Body of pancreas (tissue), 4 donors: ENCODE measurements at regions not wholly inside any gene's neighbourhood (a gene's known extent, or its start where the extent isn't known, plus 50 kb on each side); places are given as distances from the start of the nearest gene placed in this dataset.

Source experiments
- ATAC-seq: fragments of 150-250 bp; one replicate; pipeline ENCODE4 v1.9.1; 2016
- DNase-seq, 4 donors: peaks; one replicate each; pipeline ENCODE4 v3.0.0-alpha.2; 2019
- H3K27ac ChIP-seq, 4 donors: fragments of 200-600 bp; sonication (generic); 1 replicate in 3 of 4; 2 replicates in 1 of 4; pipeline versions ENCODE4 v1.5.1 to v1.6.1; 2016 to 2019; ENCODE audit warnings: mild to moderate bottlenecking in 1 of 4, mixed read lengths in 1 of 4, moderate library complexity in 1 of 4
- H3K27me3 ChIP-seq, 2 donors: fragments of 200-600 bp; sonication (generic); one replicate each; pipeline ENCODE4 v1.6.0; 2016; ENCODE audit warnings: mild to moderate bottlenecking in 1 of 2
- H3K36me3 ChIP-seq, 2 donors: fragments of 200-600 bp; sonication (generic); replicated peaks in 1 of 2; 2 replicates each; pipeline ENCODE4 v1.5.1; 2016; ENCODE audit warnings: low read depth in 2 of 2; ENCODE audit not compliant: insufficient read depth in 1 of 2
- H3K4me1 ChIP-seq: fragments of 200-600 bp; sonication (generic); one replicate; pipeline ENCODE4 v1.6.0; 2016
- H3K4me3 ChIP-seq, 2 donors: fragments of 200-600 bp; sonication (generic); 1 replicate in 1 of 2; 2 replicates in 1 of 2; pipeline ENCODE4 v1.5.1; 2016 to 2019
- H3K9me3 ChIP-seq, 3 donors: fragments of 200-600 bp; sonication (generic); 1 replicate in 2 of 3; 2 replicates in 1 of 3; pipeline ENCODE4 v1.5.1; 2016
- CTCF ChIP-seq, 7 experiments: fragments of 450-650 bp in 4 of 7; fragments of 200-600 bp in 3 of 7; sonication (generic) in 3 of 7; IDR thresholded peaks; one replicate each; pipeline ENCODE4 v1.5.1; 2016 to 2019; ENCODE audit warnings: antibody characterized with exemption in 7 of 7
- POLR2A ChIP-seq, 3 donors: fragments of 450-650 bp; IDR thresholded peaks; one replicate each; pipeline ENCODE4 v1.6.1; 2016; ENCODE audit warnings: antibody characterized with exemption in 3 of 3, mild to moderate bottlenecking in 2 of 3
- WGBS, 2 donors: methylation state at CpG; one replicate each; pipeline ENCODE4 v1.1.5; 2017; 5-methylcytosine and 5-hydroxymethylcytosine counted together
- intact Hi-C: fragments of 100-400 bp; cut with DNase I; formaldehyde crosslinking; loops from one replicate; pipeline ENCODE4 v1.15.1; 2023

GRCh38 chr14:54278087-54278486, 118.7 kb upstream of the CDKN3 start:
- no peaks in the 10 kb centered on the region for H3K27me3 ChIP-seq
- no peak for DNase-seq
- no peak overlapping the region for H3K27ac ChIP-seq
- 58 to 66% methylated on average over 2 of the region's 2 CpGs for WGBS, 2 donors
- no peaks in the 10 kb centered on the region for H3K4me1 ChIP-seq
- H3K36me3 ChIP-seq, result no peaks in the 10 kb centered on the region
- no peaks in the 10 kb centered on the region for H3K9me3 ChIP-seq
- no peak for TF ChIP-seq CTCF (IDR thresholded peaks at IDR 0.05)
- TF ChIP-seq POLR2A (IDR thresholded peaks at IDR 0.05), result no peak
- H3K4me3 ChIP-seq, result no peak overlapping the region
- intact Hi-C loops, result no loop called here
- no peak for ATAC-seq

DNA sequence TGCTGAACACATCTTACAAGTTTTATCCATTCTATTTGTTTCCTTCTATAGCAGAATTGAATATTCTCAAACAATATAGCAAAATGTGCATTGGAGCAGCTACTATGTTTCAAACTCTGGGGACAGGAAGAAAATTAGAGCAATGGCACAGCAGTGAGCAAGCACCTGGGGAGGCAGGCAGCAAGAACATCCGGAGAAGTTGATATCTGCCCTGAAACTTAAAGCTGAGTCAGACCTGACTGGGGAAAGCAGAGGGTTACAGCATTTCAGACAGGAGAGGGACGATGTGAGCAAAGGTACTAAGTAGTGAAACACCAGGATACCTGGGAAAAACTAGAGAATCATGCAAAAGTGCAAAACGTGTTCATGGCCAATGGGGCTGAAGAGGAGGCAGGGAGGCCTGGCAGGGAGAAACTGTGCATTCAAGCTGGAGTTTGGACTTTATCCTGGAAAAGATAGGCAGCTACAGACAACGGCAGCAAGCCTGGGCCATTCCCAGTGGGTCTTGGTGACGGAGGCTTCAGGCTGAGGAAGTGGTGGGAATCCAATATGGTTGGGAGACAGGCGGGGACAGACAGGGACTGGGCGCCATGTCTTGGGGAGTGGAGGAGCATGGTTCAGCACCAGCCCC, 118.0 kb upstream of the CDKN3 start:
- no peak for ATAC-seq
- H3K4me3 ChIP-seq, result no peak overlapping the region

GRCh38 chr14:54282849-54283248, 114.0 kb upstream of the CDKN3 start:
- ATAC-seq, result no peak
- intact Hi-C loops, result no loop called here
- Histone ChIP-seq H3K27me3 (no peaks in the 10 kb centered on the region), H3K4me3 (no peak overlapping the region), H3K9me3 (no peaks in the 10 kb centered on the region), H3K36me3 (no peaks in the 10 kb centered on the region), H3K27ac (no peak overlapping the region), H3K4me1 (no peaks in the 10 kb centered on the region)
- no peak for TF ChIP-seq CTCF (IDR thresholded peaks at IDR 0.05)
- no peak for TF ChIP-seq POLR2A (IDR thresholded peaks at IDR 0.05)
- DNase-seq, result no peak
- WGBS, 2 donors, result 80 to 83% methylated on average over 1 to 2 of the region's 2 CpGs

More for the DNA sequence above, 118.0 kb upstream of the CDKN3 start:
- H3K9me3 ChIP-seq, result no peaks in the 10 kb centered on the region
- no peak for DNase-seq
- no peaks in the 10 kb centered on the region for H3K27me3 ChIP-seq
- H3K4me1 ChIP-seq, result no peaks in the 10 kb centered on the region
- TF ChIP-seq POLR2A (IDR thresholded peaks at IDR 0.05) (no peak), CTCF (IDR thresholded peaks at IDR 0.05) (no peak)
- intact Hi-C loops, result no loop called here
- WGBS, 2 donors, result 62 to 65% methylated on average over 7 of the region's 7 CpGs
- H3K27ac ChIP-seq, result no peak overlapping the region
- no peaks in the 10 kb centered on the region for H3K36me3 ChIP-seq

DNA sequence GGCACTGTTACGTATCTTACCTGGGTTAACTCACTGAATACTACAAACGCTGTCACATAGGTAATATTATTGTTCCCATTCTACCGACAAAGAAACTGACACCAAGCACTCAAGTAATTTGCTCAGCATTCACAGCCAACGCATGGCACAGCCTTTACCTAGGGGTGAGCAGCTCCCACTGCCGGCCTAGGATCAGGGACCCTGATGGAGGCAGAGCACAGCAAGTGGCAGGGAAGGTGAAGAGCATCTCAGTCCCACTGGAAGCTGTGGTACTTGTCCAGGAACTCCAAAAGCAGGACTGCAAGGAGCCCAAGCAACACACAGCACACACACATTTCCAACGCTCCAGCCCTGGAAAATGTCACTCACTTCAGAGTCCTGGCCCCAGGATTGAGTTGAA, 111.8 kb upstream of the CDKN3 start:
- Histone ChIP-seq H3K4me3 (no peak overlapping the region), H3K4me1 (no peaks in the 10 kb centered on the region), H3K36me3 (no peaks in the 10 kb centered on the region), H3K27ac (no peak overlapping the region), H3K27me3 (no peaks in the 10 kb centered on the region), H3K9me3 (no peaks in the 10 kb centered on the region)
- DNase-seq (no peak), ATAC-seq (no peak)
- no peak for TF ChIP-seq POLR2A (IDR thresholded peaks at IDR 0.05)
- TF ChIP-seq CTCF (IDR thresholded peaks at IDR 0.05), result no peak
- 80 to 83% methylated on average over 6 of the region's 6 CpGs for WGBS, 2 donors
- intact Hi-C loops, result no loop called here

DNA sequence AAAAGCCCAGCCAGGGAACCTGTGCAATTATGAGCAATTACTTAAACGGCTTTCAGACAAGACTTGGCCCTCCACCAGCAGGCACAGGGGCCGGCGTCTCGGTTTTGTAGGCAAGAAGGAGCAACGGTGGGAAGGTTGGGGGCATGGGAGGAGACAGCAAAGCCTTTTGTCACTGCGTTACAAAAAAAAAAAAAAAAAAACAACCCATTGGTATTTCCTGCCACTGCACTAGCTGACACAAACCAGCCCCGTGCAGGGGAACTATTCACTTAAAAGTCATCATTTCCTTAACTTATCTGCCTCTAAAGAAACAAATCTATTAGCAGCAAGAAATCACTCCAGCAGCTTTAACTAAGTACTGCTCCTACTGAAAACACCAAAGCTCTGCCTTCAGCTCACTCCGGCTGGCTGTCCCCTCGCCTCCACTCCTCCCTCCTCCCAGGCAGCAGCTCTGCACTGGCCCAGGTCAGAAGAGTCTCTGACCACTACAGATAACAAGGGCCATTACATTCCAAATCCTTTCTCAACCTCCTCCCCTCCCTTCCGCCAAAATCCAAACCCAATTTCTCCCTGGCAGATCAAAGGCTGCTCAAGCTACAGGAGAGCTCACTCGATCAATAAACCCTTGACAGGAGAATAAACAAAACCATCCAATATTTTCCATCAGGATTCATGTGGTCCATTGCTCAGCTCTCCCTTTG, 105.2 kb upstream of the CDKN3 start:
- no peak for DNase-seq
- Histone ChIP-seq H3K27ac (no peak overlapping the region), H3K4me3 (no peak overlapping the region), H3K27me3 (no peaks in the 10 kb centered on the region), H3K4me1 (no peaks in the 10 kb centered on the region), H3K36me3 (no peaks in the 10 kb centered on the region), H3K9me3 (no peaks in the 10 kb centered on the region)
- no peak for TF ChIP-seq CTCF (IDR thresholded peaks at IDR 0.05)
- no peak for TF ChIP-seq POLR2A (IDR thresholded peaks at IDR 0.05)
- WGBS, 2 donors, result 26 to 28% methylated on average over 10 to 11 of the region's 11 CpGs
- intact Hi-C loops, result no loop called here
- ATAC-seq, result no peak
